A549 (cell line): ENCODE measurements at regions not wholly inside any gene's neighbourhood (a gene's known extent, or its start where the extent isn't known, plus 50 kb on each side); places are given as distances from the start of the nearest gene placed in this dataset.

Source experiments
- EP300 ChIP-seq, 2 experiments: fragments of >200 bp; sonication (Bioruptor Twin); formaldehyde crosslinking; IDR thresholded peaks; 2 replicates in 1 of 2; 3 replicates in 1 of 2; pipeline ENCODE4 v1.6.1; 2016 to 2017
- HEYL ChIP-seq: fragments of 250-450 bp; sonication (Bioruptor Pico); IDR thresholded peaks from 2 replicates; pipeline ENCODE4 v1.8.0; 2021; ENCODE audit warnings: mild to moderate bottlenecking, moderate library complexity
- POLR2A ChIP-seq: IDR thresholded peaks from 2 replicates; pipeline ENCODE4 v1.6.1; 2012; ENCODE audit warnings: mild to moderate bottlenecking, low read length
- RCOR1 ChIP-seq: fragments of 150-350 bp; IDR thresholded peaks from 2 replicates; pipeline ENCODE4 v1.6.1; 2014; ENCODE audit warnings: antibody characterized with exemption, low read length, low read depth
- TF ChIP-seq, protein P1 (sequence below): fragments of >200 bp; sonication (Bioruptor Twin); formaldehyde crosslinking; IDR thresholded peaks from 3 replicates; pipeline ENCODE4 v1.5.1; 2016

DNA sequence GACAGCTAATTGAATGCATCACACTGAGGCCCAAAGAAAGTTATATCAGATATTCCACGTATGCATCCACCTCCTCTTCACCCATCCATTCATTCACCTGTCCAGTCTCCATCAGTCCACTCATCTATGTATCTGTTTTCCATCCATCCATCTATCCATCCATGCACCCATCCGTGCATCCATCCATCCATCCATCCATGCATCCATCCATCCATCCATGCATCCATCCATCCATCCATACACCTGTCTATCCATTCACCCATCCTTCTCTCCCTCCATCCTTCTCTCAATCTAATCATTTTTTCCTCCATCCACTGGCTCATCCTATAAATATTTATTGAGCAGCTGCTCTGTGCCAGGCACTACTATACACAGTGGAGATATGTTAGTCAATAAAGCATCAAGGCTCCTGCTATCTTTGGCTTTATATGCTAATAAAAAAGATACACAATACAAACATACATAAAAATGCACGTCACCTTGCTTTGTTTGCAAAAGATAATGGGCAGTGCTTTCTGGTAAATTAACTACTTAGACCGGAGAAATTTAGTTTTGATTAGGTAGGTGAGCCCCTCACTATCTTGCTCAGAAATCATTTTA lies 442.0 kb upstream of the KLF6 start:
- no peak for TF ChIP-seq POLR2A
- TF ChIP-seq, protein P1, sequence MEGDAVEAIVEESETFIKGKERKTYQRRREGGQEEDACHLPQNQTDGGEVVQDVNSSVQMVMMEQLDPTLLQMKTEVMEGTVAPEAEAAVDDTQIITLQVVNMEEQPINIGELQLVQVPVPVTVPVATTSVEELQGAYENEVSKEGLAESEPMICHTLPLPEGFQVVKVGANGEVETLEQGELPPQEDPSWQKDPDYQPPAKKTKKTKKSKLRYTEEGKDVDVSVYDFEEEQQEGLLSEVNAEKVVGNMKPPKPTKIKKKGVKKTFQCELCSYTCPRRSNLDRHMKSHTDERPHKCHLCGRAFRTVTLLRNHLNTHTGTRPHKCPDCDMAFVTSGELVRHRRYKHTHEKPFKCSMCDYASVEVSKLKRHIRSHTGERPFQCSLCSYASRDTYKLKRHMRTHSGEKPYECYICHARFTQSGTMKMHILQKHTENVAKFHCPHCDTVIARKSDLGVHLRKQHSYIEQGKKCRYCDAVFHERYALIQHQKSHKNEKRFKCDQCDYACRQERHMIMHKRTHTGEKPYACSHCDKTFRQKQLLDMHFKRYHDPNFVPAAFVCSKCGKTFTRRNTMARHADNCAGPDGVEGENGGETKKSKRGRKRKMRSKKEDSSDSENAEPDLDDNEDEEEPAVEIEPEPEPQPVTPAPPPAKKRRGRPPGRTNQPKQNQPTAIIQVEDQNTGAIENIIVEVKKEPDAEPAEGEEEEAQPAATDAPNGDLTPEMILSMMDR: no peak
- TF ChIP-seq EP300 (IDR thresholded peaks at IDR 0.05): no peak
- no peak for TF ChIP-seq RCOR1
- TF ChIP-seq HEYL (CRISPR knock-in tag): no peak
